HG02970 (cell line): ENCODE measurements at regions not wholly inside any gene's neighbourhood (a gene's known extent, or its start where the extent isn't known, plus 50 kb on each side); places are given as distances from the start of the nearest gene placed in this dataset.
"Not testable (repeated sequence)": the region's sequence is repeated elsewhere in the genome, so short reads cannot be mapped to it uniquely, and the experiment has no call there.

Source experiments
- ATAC-seq: cut with Tn5 transposase; IDR thresholded peaks from one replicate; pipeline ENCODE4 v1.9.1; 2021; ENCODE audit warnings: mild to moderate bottlenecking, moderate library complexity, moderate number of reproducible peaks; ENCODE audit not compliant: unreplicated experiment, low FRiP score

DNA sequence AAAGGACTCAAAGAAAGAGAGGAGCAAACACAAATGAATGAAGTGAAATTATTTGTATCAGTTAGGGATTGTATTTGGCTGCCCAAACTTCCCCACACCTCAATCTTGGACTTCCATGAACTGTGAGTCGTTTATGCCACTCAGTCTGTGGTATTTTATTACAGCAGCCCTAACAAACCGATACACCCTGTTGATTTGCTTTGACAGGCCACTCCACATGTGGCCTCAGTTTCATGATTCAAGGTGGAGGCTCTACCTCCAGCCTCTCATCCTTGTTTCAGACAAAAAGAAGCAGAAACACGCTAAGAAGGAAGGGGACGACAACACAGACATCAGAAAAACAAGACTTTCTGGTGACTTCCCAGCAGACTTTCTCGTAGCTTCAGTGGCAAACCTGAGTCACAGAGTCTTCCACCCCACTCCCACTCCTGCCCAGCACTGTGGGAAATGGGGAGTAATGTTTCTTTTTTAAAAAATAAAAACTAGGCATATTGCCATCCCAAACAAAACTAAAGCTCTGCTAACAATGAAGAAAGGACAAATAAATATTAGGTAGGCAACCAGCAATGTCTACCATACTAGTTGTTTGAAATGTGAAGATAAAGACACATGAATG, 52.2 kb upstream of the ABCA1 start:
- ATAC-seq: no peak

DNA sequence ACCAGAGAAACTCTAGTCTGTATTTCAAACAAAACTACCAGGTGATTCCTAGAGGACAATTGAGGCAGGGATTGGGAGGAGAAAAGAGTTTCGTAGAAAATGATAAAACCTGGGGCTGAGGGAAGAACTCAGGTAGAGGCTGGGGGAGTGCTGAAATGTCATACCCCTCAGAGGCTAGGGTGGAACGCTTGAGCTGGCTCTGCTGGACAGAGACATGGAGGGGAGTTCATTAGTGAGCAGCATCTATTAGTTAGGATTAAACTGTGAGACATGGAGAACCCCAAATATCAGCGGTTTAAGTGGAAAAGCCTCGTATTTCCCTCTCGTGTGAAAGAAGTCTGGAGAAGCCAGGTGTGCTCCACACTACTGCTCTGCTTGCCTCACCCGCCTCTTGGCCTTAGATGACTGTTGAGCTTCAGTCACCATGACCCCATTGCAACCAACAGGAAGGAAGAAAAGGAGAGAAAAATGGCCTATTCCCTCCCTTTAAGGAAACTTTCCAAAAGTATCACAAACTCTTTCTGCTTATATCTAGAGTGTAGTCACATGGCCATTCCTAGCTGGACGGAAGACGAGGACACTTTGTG, 53.7 kb upstream of the ABCA1 start:
- ATAC-seq: no peak

DNA sequence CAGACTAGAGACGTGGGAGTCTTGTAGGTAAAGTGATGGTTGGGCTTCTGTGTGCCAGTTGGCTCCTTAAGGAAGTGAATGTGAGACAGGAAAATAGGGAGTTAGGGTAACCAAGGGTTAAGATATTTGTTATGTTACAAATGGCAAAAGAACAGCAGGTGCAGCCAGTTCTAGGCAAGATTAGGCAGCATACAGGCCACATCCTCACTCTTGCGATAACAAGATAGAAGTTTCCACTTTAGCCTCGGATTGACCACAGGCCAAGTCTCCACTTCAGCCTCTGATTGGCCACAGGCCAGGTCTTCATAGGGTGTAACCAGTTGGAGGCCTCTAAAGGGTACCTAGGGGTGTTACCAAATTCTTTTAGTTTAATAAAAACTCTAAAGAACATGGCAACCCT, 54.6 kb upstream of the ABCA1 start:
- ATAC-seq: no peak

DNA sequence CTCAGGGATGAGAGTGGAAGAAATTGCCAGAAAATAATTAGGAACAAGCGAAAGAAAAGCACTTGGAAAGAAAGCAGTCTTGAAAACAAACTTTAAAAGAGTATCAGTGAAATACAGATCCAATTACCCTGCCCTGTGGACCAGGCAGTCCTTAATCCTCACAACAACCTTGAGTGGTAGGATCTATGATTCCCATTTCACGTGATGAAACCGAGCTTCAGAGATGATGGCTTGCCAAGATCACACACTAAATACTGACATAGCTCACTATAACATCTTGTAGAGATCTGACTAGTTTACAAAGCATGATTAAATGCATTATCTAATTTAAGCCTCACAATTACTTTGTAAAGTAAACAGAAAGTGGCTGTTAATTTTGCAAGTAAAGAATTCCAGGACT, 55.5 kb upstream of the ABCA1 start:
- no peak for ATAC-seq

DNA sequence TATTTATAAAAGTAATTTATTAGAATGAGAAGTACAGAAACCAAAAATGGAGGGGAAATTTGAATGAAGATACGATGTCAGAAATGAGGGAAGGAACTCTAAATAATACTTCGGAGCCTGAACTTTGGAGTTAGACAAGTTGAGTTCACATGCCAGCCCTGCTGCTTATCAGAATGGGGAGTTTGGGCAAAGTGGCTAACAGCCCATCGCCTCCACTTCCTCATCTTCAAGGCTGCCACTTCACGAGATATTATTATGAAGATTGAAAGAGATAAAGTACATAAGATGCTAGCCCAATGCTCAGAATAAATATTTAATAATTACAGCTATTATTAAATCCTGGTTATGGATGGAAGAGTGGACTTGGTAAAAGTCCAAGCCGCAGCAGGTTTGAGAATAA, 56.2 kb upstream of the ABCA1 start:
- no peak for ATAC-seq

DNA sequence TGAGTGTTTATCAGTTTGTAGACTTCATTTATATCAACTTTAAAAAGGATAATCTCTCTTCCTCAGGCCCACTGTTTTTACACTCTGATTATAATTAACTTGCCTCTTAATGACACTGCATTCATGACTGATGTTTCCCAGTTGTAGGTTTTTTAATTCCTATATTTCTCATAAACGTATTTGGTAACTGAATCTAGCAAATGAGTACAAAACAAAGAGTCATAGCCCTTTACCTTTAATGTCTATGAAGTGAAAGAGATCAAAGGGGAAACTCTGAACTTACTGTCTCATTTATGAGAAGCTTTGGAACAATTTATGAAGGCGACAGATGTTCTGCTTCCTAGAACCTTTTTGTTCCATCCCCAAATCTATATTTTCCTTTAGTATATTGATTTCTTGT, 56.6 kb upstream of the ABCA1 start:
- ATAC-seq: no peak

DNA sequence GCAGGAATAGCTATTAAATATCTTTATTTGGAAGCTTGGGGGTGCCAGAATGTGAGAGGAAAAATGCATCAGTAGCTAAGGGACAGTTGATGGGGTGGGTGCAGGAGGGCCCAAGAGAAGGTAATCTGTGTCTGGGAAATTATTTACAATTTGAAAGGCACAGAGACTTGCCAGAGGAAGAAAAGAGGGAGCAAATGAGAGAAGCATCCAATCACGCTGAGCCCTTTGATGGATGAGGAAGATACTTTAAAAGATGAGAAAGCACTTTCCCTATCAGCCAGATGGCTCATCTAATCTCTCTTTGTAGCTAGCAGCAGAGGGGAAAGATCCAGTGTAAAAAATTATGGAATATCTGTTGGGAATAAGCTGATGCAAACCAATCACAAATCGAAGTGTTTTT, 57.0 kb upstream of the ABCA1 start:
- no peak for ATAC-seq

DNA sequence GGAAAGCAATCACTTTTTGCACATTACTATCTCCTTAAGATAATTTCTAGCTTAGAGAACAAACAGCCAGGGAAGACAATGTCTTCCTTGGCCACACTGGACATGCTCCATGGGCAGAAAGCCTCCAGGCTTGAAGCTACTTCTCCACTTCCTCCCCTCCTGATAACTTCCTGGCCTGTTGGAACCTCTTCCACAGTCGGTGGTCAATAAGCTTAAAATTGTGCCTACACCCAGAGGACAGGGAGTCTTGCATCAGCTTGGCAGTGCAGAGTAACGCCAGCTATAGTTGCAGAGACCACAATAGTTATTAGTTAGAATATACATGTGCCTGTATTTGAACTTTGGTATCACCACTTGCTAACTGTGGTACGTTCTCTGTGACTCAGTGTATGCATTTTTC, 58.1 kb upstream of the ABCA1 start:
- no peak for ATAC-seq

DNA sequence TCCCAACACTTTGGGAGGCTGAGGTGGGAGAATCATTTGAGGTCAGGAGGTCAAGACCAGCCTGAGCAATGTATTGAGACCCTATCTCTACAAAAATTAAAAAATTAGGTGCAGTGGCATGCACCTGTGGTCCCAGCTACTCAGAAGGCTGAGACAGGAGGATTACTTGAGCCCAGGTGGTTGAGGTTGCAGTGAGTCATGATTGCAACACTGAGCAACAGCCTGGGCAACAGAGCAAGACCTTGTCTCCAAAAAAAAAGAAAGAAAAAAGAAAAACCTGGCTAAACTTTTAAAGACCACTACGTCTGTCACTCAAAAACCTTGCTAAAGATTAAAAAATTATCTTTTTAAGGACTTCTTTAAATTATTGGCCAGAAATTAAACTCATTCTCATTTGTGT, 59.8 kb upstream of the ABCA1 start:
- ATAC-seq: no peak

DNA sequence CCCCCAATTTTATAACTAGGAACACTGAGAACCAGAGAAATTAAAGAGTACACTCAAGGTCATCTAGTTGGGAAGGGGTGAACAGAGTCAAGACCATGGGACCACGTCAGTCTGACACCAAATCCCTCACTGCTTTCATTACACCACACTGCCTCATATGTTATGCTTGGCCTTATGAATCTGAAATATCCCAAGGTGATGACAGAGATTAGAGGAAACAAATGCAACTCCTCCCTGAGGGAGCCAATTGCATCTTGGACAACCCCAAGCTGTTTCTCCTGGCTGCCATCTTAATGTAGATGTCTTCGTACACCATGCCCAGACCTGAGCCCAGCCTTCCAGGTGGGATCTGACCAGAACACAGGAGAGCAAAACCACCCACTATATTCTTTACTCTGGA, 60.6 kb upstream of the ABCA1 start:
- no peak for ATAC-seq

DNA sequence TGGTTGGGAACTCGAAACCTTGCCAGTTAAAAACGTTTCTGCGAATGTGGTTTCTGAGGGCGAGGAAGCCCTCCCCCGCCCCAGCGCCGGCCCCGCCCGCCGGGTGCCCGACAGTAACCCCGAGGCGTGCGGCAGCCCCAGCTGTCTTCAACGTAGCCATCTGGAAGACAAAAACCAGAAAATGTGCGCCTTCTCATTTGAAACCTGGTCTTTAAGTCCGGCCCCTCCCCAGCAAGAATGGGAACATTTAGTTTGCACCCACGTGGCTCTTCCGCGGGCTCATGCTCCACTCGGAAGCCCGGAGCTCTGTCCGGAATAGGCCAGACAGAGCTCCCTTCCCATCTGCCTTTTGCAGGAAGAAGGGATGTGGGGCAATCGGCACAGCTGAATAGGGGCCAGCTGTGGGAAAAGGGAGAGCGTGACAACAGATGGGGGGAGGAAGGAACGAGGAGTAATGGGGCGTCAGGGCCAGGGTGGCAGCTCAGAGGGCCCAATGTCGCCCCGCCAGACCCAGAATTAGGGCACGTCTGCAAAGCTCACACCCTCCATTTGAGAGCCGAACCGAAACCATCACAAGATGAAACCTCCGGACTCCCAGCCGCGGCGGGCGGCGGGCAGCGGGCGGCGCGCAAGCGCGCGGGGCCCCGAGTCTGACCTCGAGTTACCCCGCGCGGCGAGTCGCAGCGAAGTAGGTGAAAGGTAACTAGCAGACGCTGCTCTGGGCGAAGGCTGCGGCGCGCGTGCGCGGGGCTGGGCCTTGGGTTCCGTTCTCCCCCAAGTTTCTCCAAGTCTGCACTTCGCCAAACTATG, 63.4 kb upstream of the ABCA1 start:
- ATAC-seq: peak; percentile 84

DNA sequence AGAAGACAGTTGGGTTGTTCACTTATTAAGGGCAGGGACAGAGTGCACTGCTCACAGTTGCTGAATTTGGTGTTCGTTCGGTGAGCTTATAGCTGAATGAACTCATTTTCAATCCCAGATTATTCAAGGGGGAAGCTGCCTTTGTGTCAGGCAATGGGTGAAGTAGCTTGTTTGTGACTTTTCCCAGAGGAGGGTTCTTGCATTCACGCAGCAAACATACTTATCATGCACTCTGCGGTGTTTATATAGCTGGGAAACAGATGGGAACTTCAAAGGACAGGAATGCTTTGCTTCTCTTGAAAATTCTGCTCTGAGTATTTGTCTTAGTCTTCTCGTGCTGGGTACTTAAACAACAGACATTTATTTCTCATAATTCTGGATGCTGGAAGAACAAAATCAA, 64.7 kb upstream of the ABCA1 start:
- no peak for ATAC-seq

DNA sequence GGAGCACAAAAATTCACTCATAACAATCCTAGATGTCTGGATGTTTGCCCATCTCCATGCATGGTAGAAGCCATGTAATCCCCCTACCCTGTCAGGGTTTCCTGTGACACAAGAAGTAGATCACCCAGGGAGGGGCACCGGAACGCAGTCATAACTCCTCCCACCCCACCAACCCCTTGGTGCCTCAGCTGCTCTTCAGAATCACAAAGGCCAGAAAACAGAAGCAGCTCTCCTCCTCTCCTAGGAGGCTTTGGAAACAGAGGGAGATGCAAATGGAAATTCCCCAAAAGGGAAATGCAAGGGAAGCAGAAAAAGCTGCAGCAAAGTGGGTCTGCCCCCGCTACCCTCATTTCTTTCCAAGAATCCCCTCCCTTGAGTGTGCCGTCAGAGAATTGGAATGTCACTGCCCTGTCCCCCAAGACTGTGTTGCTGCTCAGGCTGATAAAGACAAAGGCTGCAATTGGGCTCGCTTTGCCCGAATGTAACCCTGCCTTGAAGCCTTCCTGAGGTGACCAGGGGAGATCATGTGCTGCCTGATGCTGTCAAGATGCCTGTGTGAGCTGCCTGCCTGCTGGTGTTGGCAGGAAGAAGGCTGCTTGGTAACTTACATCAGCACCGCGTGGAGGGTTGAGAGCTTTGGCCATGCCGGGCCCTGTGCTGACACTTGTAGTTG, 65.5 kb upstream of the ABCA1 start:
- ATAC-seq: no peak

DNA sequence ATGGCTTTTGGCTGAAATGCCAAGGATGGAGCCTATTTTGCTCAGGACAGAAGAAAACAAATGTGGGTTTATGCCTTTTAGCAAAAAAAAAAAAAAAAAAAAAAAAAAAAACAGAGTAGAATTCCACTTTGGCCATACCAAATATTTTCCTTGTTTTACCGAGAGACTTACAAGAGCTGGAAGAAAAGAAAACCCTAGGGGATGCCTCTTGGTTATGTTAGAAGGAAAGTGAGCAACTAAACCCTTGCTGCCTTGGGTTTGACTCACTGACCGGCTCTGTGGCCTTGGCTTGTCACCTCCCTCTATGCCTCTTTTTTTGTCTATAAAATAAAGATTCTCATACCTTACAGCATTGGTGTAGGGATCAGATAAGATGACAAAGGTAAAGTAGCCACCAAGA, 69.6 kb upstream of the ABCA1 start:
- ATAC-seq: no peak

DNA sequence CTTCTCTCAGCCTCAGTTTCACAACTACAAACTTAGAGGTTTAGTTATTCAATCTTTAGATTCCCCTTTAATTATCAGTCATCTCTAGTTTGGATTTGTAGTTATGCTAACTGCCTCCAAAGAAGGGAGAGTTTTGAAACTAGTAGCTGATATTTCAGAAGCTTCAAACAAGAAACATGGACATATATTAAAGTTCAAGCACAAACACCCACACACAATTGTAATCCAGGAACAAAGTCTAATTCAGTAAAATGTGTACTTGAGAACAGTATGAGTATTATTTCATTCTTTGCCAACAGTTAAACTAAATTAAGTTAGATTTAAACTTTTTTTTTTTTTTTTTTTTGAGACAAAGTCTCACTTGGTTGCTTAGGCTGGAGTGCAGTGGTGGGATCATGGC, 71.2 kb upstream of the ABCA1 start:
- ATAC-seq: no peak

DNA sequence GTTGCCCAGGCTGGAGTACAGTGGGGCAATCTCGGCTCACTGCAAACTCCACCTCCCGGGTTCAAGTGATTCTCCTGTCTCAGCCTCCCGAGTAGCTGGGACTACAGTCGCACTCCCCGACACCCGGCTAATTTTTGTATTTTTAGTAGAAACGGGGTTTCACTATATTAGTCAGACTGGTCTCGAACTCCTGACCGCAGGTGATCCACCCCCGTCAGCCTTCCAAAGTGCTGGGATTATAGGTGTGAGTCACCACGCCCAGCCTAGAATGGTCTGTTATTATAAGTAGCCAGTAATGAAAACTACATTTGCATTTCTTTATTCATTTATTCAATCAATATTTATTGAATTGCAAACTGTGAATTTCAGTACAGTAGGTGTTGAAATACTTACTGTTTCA, 72.6 kb upstream of the ABCA1 start:
- ATAC-seq: not testable (repeated sequence)

DNA sequence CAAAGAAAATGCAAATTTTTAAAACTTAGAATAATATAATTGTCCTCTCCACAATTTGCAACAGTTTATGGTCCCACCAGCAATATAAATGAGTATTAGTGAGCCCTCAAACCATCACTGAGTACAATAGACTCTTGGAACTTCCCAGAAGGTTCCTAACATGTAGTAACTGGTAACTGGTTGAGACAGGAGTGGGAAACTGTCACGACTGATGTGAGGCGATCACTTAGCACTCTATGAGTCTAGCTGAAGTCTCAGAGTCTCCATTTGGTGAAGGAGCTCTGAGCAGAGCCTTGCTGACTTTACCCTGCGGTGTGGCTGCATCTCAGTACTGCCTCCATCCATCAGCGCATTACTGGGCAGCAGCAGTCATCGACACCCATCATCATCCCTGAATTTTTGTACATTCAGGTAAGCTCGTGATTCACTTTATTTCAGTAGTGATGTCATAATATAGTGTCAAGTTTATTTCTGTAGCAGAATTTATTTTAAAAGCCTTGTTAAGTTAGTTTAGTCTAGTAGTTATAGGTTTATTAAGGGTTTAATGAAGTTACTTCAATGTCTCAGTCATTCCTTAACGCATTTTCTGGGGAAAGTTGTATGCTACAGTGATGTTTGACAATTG, 76.6 kb upstream of the ABCA1 start:
- ATAC-seq: no peak

DNA sequence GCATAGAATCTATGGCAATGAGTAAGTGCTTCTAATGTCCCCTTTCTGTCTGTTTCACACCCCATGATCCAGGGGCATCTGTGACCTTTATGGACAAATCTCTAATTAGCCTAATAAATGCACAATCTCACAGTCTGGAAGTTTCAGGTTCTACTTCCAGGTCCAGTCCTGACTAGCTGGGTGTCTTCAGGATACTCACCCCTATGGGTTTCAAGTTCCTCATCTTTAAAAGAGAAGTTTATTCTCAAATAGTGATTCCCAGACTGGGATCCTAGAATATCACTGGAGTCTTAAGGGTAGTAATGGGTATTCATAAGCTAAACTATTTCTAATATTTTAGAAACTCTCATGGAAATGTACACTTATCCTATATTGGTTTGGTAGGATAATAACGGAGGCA, 77.2 kb upstream of the ABCA1 start:
- no peak for ATAC-seq

DNA sequence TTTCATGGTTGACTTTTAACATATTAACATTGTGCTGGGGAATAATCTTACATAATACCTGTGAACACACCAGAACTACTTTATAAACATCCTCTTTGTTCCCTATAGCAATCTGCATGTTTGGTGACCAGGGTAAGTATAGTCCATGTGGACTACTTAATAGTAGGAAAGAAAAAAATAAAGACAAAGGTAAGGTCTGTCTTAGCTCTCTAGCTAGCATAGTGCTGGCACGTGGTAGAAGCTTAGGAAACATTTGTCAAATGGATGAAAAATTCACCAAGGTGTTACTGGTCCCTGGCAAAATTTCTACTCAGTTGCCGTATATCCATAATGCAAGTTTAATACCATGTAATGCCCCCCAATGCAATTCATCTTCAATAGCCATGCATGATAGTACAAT, 78.6 kb upstream of the ABCA1 start:
- no peak for ATAC-seq

DNA sequence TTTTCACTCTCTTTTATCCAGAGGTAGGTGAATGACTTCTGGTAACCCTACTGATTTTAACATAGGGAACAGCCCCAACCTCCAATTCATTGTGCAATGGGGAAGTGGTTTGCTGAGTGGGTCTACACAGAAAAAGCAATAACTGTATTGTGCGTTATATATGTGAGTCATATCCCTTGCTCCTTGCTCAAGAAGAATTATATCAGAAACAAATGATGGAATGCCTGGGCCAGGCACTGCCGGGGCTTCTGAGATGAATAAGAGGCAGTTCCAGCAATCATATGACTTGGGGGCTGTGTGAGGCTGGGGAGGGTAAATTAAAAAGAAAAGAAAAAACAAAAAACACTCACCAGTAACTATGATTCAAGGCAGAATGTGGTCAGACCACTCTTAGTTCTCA, 79.2 kb upstream of the ABCA1 start:
- no peak for ATAC-seq

DNA sequence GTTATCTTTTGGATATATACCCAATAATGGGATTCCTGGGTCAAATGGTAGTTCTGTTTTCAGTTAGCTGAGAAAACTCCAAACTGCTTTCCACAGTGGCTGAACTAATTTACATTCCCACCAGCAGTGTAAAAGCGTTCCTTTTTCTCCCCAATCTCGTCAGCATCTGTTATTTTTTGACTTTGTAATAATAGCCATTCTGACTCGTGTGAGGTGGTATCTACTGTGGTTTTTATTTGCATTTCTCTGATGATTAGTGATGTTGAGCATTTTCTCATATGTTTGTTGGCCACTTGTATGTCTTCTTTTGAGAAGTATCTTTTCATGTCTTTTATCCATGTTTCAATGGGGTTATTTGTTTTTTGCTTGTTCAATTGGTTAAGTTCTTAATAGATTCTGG, 82.1 kb upstream of the ABCA1 start:
- not testable (repeated sequence) for ATAC-seq
